Cerebellar cortex (tissue), 1 donor: ENCODE measurements at regions not wholly inside any gene's neighbourhood (a gene's known extent, or its start where the extent isn't known, plus 50 kb on each side); places are given as distances from the start of the nearest gene placed in this dataset.

Source experiments
- DNase-seq: peaks from one replicate; pipeline ENCODE4 v3.0.0-alpha.2; 2015; ENCODE audit warnings: low spot score

DNA sequence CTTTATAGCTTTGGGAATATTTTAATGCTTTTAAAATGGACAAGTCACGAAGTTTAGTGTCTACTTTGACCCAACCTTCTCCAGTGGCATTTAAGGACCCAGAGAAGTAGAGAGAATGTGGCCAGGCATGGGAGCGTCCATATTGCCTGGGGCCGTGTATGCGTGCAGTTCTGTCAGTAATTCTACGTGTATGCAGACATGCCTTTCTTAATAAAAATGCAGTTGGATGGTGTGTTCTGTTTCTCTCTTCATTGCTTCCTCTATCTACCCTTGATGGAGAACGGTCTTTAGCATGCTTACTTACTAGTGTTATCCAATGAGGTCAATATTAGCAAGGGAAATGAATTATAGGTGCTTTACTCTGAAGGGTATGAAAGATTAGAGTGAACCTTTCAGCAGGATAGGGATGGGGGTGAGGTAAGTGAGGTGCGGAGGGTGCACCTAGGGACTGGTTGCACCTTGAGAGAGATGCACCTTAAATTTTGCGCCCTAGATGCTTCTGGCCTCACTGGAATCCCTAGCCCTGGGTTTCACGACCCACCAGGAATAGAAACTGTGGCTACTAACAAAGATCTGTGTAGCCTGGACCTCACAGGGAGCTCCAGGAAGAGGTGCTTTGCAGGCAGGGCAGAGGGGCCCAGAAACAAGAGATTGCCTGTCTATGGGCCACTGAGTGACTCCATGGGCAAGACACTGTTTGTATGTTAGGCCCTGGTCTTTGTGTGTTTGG lies 194.3 kb downstream of the MYCN start:
- no peak for DNase-seq

- DNase-seq, result no peak
These were observed 190.6 kb downstream of the MYCN start for GRCh38 chr2:16130906-16131400.

DNA sequence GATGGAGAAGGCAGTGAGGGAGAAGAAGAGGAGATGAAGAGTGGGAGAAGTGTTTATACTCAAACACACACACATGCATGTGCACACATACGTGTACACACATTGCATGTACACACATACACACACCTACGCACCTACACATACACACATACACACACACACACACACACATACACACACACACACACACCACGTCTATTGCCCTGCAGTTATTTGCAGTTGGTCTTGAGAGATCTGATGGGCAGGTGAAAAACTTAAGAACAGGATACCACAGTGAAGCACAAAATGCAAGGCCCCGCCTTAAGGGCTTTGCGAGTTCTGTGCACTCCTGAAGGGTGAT lies 190.2 kb downstream of the MYCN start:
- DNase-seq, result no peak

DNA sequence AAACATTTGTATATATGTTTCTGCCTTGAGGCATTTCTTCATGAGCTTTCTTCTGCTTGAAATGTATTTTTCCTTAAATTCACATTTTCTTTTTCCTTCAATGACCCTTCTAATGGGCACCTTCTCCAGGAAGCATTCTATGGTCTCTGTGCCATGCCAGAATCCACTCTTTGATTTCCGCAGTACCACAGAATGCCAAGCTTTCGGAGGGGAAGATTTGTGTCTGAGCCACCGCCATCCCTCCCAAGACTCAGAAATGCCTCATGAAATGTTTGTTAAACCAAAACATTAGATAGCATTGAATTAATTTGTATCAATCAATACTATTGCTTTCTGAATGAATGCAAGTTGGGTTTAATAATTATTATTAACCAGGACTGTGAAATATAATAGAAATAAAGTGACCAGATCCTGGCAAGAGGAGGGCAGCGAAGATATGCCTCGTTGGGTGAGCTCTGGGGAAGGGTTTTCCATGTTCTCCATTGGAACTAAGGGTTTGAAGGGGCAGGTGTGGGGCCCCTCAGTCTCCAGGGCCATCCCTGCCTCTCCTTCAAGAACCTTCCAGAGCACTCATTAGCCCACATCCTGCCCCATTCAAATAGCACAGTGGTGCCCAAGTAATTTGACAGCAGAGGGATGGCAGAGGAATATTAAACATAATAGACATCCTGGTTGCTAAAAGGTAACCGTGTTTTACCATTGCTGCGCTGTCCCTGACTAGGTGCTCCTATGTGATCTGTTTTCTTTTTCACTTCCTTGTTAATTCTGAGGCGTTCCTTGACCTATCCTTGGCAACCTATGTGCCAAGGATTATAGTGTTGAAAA lies 189.6 kb downstream of the MYCN start:
- no peak for DNase-seq

GRCh38 chr2:16128746-16129610 lies 188.6 kb downstream of the MYCN start:
- no peak for DNase-seq

GRCh38 chr2:16127958-16128357 lies 187.6 kb downstream of the MYCN start:
- no peak for DNase-seq

DNA sequence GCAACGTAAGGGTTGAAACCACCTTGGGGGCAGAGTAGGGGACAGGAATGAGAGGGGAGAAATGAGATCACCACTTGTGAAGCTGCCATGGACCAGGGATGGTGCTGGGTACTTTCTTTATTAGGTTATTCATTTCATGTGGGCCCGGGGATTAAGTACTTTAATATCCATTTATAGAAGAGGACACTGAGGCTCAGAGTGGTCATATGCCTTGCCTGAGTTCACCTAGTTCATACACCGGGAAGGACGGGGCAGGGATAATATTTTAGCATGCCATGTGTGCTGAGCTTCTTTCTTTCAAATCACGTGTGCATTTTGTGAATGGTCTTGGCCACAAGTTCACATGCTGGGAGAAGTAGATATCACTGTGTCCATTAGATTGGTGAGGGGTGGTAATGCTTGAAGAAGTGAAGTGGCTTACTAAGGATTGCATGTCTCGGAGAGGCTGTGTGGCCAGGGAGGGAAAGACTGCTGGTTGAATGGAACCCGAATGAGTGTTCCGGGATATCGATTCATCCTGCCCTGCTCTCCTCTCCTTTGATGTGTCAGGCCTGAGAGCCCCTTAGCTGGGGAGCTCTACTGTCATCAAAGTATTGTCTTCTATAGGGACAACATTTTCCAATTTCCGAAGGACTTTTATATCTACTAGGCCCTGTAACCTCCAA lies 187.1 kb downstream of the MYCN start:
- no peak for DNase-seq

- no peak for DNase-seq
These were observed 186.3 kb downstream of the MYCN start for GRCh38 chr2:16126517-16127275.

DNA sequence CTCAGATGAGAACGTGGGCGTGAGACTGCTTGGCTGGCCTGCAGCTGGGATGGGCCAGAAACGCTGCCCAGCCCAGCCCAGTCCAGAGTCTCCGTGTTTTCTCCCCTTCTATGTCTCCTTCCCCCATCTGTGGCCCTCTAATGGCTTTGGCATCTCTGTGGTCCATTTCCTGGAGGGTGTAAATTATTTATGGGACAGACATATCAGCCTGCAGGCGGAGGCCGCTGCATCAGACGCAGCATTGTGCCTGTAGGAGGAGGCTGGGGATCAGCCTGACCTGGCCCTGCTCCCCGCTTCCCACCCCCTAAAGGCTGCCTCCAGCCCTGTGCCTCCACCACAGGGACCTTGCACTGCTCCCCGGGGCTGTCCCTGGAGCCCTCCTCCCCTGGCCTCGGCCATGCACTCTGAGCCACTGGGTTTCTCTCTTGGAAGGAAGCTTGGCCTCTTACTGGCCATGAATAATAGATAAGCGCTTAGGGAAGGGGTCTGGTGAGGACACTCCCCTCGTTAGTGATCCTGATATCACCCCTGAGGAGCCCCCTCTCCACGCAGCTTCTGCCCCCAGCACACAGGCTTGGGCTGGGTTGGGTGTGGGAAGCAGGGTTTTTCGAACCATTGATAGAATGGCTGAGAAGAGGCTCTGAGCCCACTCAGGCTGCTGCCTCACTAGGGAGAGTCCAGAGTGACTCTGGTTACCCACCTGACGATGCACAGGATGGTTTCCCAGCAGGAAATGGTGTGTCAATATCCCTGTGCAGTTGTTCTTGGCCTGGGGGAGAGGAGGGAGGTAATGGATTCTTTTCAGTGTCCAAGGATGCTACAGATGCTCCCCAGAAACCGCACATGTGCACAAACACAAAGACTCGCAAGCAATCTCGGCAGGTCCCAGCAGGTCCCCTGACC lies 185.5 kb downstream of the MYCN start:
- DNase-seq, result no peak

DNA sequence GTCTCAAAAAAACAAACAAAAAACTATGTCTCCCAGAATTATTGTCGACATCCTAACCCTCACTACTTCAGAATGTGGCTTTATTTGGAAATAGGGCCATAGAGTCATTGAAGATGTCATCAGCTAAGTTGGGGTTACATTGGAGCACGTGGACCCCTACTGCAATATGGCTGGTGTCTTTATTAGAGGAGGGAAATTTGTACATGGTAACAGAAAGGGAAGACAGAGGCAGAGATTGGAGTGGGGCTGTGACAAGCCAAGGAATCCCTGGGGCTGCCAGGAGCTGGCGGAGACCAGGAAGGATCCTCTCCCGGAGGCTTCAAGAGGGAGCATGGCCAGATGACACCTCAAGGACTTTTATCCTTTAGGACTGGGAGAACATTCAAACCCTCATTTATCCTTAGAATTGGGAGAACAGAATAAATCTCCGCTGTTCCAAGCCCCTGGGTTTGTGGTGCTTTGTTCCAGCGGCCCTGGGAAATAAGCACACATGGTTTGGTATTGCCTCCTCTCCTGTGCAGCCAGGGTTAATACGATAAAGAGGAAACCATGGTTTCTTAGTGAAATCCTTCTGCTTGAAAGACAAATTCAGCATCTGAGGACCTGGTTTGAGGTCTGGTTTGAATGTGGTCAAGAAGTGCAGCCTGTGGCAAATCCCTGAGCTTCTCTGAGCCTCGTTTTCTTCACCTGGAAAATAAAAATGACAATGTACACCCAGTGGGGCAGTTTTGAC lies 184.7 kb downstream of the MYCN start:
- DNase-seq, result no peak

DNA sequence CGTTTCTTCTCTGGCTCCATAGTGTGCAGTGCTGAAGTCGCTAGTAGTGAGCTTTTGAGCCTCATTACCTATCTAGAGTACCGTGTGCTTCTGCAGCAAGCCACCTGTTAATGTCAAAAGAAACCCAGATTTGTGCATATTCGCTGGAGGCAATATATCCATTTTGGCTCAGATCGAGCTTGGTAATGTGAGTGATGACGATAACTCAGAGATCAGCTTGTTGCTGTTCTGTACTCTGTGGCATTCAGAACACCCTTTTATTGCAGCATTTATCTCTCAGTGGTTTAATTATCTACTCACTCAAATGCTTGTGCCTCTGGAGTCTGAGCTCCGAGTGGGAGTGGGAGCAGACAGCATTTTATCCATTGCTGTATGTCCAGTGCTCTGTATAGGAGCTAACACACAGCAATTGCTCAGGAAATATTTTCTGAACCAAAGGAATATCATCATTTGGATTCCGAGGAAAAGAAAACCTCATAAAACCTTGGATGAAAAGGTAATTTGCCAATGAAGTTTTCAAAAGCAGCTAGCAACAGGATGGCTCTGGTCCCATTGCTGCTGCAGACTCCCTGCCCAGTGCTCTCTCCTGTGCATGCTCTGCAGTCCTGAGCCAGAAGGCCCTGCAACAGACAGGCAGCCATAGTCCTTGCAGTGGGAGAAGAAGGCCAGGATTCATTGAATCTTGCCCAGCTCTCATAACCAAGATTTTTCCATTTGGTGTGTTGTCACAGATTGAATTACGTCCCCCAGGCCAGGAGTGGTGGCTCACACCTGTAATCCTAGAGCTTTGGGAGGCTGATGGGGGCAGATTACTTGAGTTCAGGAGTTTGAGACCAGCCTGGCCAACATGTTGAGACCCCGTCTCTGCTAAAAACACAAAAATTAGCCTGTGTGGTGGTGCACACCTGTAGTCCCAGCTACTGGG lies 183.8 kb downstream of the MYCN start:
- DNase-seq, result no peak

DNA sequence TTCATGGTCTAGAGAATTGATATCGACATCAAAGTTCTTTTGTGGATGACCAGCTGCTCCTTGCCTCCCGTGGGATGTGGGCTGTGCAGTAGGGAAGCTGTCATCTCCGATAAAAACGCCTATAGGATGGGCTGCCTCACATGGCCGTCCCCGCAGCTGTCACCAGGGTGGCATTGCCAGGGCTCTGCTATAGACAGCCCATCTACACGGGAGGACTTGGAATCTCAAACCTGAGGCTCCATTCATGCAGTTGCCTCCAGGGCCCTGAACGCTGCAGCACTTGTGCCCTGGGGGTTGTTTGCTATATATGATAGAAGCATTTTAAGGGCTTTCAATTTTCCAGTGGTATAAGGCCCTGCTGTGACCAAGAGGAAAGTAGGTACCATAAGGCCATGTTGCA lies 183.1 kb downstream of the MYCN start:
- no peak for DNase-seq

DNA sequence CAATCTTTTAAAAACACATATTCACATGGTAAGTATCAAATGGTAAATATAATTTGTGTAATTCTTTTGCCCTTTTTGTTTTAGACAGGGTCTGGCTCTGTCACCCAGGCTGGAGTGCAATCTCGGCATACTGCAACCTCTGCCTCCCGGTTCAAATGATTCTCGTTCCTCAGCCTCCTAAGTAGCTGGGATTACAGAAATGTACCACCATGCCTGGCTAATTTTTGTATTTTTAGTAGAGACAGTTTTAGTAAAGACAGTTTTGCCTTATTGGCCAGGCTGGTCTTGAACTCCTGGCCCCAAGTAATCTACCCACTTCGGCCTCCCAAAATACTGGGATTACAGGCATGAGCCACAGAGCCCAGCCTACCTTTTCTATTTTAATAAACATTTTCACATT lies 182.2 kb downstream of the MYCN start:
- no peak for DNase-seq

- DNase-seq, result no peak
These were observed 181.6 kb downstream of the MYCN start for GRCh38 chr2:16121986-16122390.

DNA sequence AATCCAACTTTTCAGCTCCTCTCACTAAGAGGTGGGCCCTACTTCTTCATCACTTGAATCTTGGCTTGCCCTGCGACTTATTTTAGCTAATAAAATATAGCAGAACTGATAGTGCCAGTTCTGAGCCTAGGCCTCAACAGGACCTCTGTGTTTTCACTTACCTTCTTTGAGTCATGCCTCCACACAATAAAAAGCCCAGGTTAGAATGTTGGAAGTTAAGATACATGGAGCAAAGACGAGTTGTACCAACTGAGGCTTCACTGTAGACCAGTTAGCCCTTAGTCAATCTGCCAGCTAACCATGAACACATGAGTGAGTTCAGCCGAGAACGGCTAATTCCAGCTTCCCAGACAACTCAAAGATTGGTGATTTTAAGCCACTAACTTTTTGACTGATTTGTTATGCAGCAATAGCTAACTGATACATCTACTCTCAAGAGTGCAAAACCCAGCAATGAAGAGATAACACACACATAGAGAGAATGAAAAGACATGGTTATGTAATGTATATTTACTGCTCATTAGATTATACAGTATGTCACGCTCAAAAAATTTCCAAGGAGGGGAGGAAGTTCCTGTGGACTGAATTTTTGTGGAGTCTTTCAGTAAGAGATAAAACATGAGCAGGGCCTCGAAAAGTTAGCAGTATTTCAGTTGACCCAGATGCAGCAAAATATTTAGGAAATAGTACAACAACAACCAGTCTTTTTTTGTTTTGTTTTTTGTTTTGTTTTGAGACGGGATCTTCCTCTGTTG lies 181.1 kb downstream of the MYCN start:
- no peak for DNase-seq

DNA sequence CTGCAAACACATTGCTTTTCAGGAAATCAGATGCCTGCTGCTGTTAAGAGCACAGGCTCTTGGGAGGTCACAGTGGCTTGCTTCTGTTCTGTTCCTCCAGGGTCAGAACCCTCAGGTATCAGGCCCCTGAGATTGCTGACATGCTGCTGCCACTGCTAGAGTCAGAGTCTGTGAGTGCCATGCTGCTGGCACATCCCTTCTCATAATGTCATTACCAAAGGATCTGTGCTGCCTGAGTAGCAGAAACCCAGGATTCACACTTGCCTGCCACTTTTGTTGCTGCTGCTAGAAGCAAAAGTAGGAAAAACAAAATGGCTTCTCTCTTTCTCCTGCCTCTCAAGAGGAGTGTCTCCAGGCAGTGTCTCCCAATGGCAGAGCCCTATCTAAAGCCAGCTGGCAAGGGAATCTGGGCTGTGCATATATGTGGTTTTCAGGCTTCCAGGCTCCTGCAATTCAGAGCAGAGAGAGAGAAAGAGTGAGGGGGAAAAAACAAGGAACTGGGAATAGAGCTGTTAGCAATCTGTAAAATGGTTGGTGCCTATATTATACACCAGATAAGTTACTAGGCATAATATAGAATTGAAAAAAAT lies 180.3 kb downstream of the MYCN start:
- no peak for DNase-seq

GRCh38 chr2:16119741-16120140 lies 179.4 kb downstream of the MYCN start:
- no peak for DNase-seq
